HG02884 (cell line): ENCODE measurements at regions not wholly inside any gene's neighbourhood (a gene's known extent, or its start where the extent isn't known, plus 50 kb on each side); places are given as distances from the start of the nearest gene placed in this dataset.

Source experiments
- ATAC-seq: cut with Tn5 transposase; IDR thresholded peaks from one replicate; pipeline ENCODE4 v1.9.1; 2021; ENCODE audit warnings: mild to moderate bottlenecking, moderate library complexity; ENCODE audit not compliant: unreplicated experiment

- no peak for ATAC-seq
These were observed 712.6 kb downstream of the SLC16A7 start for GRCh38 chr12:60308366-60308991.

GRCh38 chr12:60311940-60312339 lies 716.1 kb downstream of the SLC16A7 start:
- no peak for ATAC-seq

GRCh38 chr12:60317361-60317760 lies 721.5 kb downstream of the SLC16A7 start:
- ATAC-seq = no peak

GRCh38 chr12:60324746-60325145 lies 728.9 kb downstream of the SLC16A7 start:
- ATAC-seq = no peak

- ATAC-seq = no peak
These were observed 737.6 kb downstream of the SLC16A7 start for GRCh38 chr12:60333461-60333860.

- ATAC-seq = no peak
These were observed 739.9 kb downstream of the SLC16A7 start for GRCh38 chr12:60335745-60336144.

GRCh38 chr12:60337839-60338549 lies 742.2 kb downstream of the SLC16A7 start:
- no peak for ATAC-seq

- ATAC-seq = no peak
These were observed 749.6 kb downstream of the SLC16A7 start for GRCh38 chr12:60345442-60345841.

GRCh38 chr12:60349232-60349978 lies 753.6 kb downstream of the SLC16A7 start:
- ATAC-seq = no peak

GRCh38 chr12:60387356-60387755 lies 791.5 kb downstream of the SLC16A7 start:
- no peak for ATAC-seq

- ATAC-seq = no peak
These were observed 795.2 kb downstream of the SLC16A7 start for GRCh38 chr12:60391051-60391450.

- ATAC-seq = no peak
These were observed 796.0 kb downstream of the SLC16A7 start for GRCh38 chr12:60391791-60392190.

- ATAC-seq = no peak
These were observed 797.3 kb downstream of the SLC16A7 start for GRCh38 chr12:60393093-60393492.

- ATAC-seq = no peak
These were observed 798.8 kb downstream of the SLC16A7 start for GRCh38 chr12:60394665-60395064.

- no peak for ATAC-seq
These were observed 802.7 kb downstream of the SLC16A7 start for GRCh38 chr12:60398547-60398946.

- no peak for ATAC-seq
These were observed 803.2 kb downstream of the SLC16A7 start for GRCh38 chr12:60399064-60399463.

GRCh38 chr12:60402996-60403395 lies 807.2 kb downstream of the SLC16A7 start:
- no peak for ATAC-seq

- no peak for ATAC-seq
These were observed 819.5 kb downstream of the SLC16A7 start for GRCh38 chr12:60415351-60415750.

GRCh38 chr12:60419986-60420385 lies 824.2 kb downstream of the SLC16A7 start:
- ATAC-seq = no peak

GRCh38 chr12:60421741-60422140 lies 825.9 kb downstream of the SLC16A7 start:
- no peak for ATAC-seq

GRCh38 chr12:60437297-60437696 lies 841.5 kb downstream of the SLC16A7 start:
- ATAC-seq = no peak

- no peak for ATAC-seq
These were observed 845.7 kb downstream of the SLC16A7 start for GRCh38 chr12:60441577-60441976.
